ENCODE measurements at regions not wholly inside any gene's neighbourhood (a gene's known extent, or its start where the extent isn't known, plus 50 kb on each side); places are given as distances from the start of the nearest gene placed in this dataset.

DNA sequence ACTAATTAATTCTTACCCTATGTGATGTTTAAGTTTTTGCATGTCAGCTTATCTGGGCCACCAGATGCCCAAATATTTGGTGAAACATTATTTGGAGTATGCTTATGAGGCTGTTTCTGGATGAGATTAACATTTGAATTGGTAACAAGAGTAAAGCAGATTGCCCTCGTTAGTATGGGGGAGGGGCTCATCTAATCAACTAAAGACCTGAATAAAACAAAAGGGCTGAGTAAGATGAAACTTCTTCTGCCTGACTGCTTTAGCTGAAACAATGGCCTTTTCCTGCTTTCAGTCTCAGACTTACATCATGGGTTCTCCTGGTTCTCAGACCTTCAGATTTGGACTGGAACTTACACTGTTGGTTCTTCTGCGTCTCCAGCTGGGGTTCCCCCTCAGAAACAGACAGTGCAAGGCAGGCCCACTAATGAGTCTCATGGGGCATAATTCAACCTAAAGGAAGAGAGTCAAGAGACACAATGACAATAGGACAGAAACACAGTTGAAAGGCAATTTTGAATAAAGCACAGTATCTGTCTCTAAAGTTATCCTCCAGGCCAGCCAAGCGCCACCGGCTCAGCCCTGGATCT, 288.4 kb downstream of the CAAP1 start:
- ATAC-seq (no peak), DNase-seq (no peak)
- no peaks in the 10 kb centered on the region for H3K27me3 Mint-ChIP-seq (ENCODE audit: low read depth)
- H3K4me3 Mint-ChIP-seq, result no peak overlapping the region
- H3K4me1 Mint-ChIP-seq (ENCODE audit: low read depth), result no peaks in the 10 kb centered on the region
- H3K36me3 Mint-ChIP-seq (ENCODE audit: insufficient read depth), result no peaks in the 10 kb centered on the region
- H3K9me3 Mint-ChIP-seq, result peaks cover 3% of the 10 kb centered on the region

DNA sequence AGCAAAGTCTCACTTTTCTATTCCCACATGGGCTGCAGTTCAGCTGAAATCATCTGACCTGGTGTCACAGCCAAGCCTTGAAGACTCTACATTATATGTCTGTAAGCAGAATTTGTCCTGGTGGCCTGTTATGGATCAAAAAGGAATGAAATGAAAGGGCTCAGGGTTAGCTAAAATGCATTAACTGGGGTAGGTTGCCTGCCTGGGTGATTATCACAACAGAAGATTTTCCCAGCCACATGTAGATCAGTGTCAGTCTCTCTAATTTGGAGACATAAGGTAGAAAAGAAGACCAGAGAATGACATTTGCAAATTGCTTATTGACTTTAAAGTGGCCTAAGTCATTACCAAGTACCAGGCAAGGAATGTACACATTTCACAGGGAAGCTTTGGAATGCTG, 289.0 kb downstream of the CAAP1 start:
- Mint-ChIP-seq H3K36me3 (ENCODE audit: insufficient read depth) (no peaks in the 10 kb centered on the region), H3K4me3 (no peak overlapping the region), H3K27me3 (ENCODE audit: low read depth) (no peaks in the 10 kb centered on the region), H3K4me1 (ENCODE audit: low read depth) (no peaks in the 10 kb centered on the region), H3K9me3 (peaks cover 3% of the 10 kb centered on the region)
- DNase-seq (no peak), ATAC-seq (no peak)

DNA sequence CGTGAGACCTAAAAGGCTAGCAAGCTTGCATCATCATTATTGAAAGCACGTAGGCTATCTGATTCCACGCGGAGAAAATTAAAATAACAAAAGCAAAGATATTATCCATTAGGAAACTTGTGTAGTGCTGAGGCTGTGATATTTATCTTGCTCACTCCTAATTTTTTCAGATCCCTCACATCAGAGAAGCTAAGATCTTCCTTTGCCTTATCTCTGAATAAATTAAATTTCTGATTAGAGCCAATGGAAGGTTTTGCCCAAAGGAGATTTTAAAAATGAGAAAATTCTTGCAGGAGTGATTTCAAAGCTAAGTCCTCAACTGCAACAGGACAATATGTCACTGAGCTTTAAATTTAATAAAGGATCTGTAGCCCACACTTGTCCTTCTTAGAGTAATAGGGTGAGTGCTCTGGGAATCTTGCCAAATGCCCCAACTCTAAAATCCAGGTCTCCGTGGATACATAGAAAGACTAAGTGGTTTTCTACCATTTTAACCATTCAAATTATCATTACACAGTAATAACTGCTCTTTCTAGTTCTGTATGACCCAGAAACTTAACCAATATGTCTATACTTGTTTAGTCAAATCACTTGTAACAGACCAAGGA, 295.0 kb downstream of the CAAP1 start:
- no peak for ATAC-seq
- H3K27me3 Mint-ChIP-seq (ENCODE audit: low read depth), result no peaks in the 10 kb centered on the region

DNA sequence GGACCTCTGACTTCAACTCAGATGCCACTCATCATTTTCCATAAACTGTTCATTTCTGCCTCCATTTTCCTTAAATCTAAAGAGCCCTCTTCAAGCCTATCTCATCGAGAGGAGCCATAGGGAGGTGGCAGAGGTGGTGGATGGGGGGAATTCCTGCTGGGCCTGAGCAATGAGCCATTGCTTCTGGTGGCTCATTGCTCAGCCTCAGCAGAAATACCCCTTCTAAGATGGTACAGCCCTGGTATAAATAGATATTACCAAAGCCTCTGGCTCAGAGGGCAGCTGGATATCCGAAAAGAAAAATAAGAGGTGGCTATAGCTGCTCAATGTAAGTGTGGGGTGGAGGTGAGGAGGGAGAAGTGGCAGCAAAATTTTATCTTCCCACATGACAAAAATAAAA, 313.5 kb downstream of the CAAP1 start:
- peaks cover 4% of the 10 kb centered on the region for H3K9me3 Mint-ChIP-seq
- H3K4me1 Mint-ChIP-seq (ENCODE audit: low read depth), result no peaks in the 10 kb centered on the region
- no peak overlapping the region for H3K4me3 Mint-ChIP-seq
- DNase-seq (no peak), ATAC-seq (no peak)
- H3K27me3 Mint-ChIP-seq (ENCODE audit: low read depth), result no peaks in the 10 kb centered on the region
- H3K36me3 Mint-ChIP-seq (ENCODE audit: insufficient read depth), result no peaks in the 10 kb centered on the region

More for the DNA sequence above, 295.0 kb downstream of the CAAP1 start:
- Mint-ChIP-seq H3K9me3 (peaks cover 21% of the 10 kb centered on the region), H3K4me1 (ENCODE audit: low read depth) (no peaks in the 10 kb centered on the region), H3K4me3 (no peak overlapping the region), H3K36me3 (ENCODE audit: insufficient read depth) (no peaks in the 10 kb centered on the region)
- no peak for DNase-seq

DNA sequence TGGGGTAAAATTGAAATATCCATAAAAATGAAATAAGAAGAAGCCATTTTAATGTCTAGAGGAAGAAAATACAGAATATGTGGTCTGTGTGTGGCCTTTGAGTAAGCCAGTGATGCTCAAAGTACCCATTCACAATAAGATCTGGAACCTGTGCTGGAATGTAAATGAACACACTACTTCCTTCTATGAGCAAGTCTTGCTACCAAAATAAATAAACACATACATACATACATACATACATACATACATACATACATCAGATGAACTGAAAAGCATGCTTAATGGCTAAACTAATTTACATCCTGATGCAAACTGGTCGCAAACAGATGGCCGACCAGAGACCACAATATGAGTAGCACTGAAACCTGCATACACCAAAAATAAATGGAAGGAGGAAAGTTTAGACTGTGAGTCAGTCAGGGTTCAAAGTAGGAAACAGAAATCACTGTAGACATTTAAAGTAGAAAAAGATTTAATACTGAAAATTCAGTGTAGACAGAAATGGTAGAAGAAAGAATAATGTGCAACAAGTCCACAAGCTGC, 317.6 kb downstream of the CAAP1 start:
- DNase-seq (no peak), ATAC-seq (no peak)
- H3K36me3 Mint-ChIP-seq (ENCODE audit: insufficient read depth), result no peaks in the 10 kb centered on the region
- H3K4me1 Mint-ChIP-seq (ENCODE audit: low read depth), result no peaks in the 10 kb centered on the region
- no peaks in the 10 kb centered on the region for H3K9me3 Mint-ChIP-seq
- H3K4me3 Mint-ChIP-seq, result no peak overlapping the region
- no peaks in the 10 kb centered on the region for H3K27me3 Mint-ChIP-seq (ENCODE audit: low read depth)

DNA sequence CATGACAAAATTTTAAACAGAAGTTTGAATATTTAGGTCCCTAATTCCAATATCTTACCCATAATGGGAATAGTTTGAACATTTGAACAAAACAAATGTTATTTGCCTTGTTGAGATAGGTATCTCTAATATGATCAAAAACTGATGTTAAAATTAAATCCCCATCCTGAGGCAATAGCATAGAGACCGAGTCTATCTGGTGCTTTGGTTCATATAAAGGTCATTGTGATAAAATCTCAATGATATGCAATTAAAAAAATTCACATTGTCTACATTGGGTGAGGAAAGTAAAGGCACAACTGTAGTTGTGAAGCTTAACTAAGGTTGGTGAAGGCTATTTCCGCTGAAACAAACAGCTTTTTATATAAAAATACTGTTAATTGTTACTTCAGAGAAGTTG, 318.3 kb downstream of the CAAP1 start:
- no peak overlapping the region for H3K4me3 Mint-ChIP-seq
- no peak for ATAC-seq
- no peaks in the 10 kb centered on the region for H3K9me3 Mint-ChIP-seq
- DNase-seq, result no peak
- H3K36me3 Mint-ChIP-seq (ENCODE audit: insufficient read depth), result no peaks in the 10 kb centered on the region
- H3K27me3 Mint-ChIP-seq (ENCODE audit: low read depth), result no peaks in the 10 kb centered on the region
- H3K4me1 Mint-ChIP-seq (ENCODE audit: low read depth), result no peaks in the 10 kb centered on the region

DNA sequence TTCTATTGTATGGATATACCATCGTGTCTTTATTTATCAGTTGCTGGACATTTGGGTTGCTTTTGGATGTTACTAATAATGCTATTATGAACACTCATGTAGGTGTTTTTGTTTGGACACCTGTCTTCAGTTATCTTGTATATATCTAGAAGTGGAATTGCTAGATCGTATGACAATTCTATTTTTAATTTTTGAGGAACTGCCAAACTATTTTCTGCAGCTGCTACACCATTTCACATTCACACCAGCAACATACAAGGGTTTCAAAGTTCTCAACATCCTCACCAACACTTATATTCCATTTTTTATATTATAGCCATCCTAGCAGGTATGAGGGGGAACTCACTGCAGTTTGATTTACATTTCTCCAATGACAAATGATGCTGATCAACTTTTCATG, 324.6 kb downstream of the CAAP1 start:
- Mint-ChIP-seq H3K9me3 (peaks cover 6% of the 10 kb centered on the region), H3K4me3 (no peak overlapping the region), H3K4me1 (ENCODE audit: low read depth) (no peaks in the 10 kb centered on the region), H3K36me3 (ENCODE audit: insufficient read depth) (no peaks in the 10 kb centered on the region), H3K27me3 (ENCODE audit: low read depth) (no peaks in the 10 kb centered on the region)
- DNase-seq, result no peak
- ATAC-seq, result no peak

DNA sequence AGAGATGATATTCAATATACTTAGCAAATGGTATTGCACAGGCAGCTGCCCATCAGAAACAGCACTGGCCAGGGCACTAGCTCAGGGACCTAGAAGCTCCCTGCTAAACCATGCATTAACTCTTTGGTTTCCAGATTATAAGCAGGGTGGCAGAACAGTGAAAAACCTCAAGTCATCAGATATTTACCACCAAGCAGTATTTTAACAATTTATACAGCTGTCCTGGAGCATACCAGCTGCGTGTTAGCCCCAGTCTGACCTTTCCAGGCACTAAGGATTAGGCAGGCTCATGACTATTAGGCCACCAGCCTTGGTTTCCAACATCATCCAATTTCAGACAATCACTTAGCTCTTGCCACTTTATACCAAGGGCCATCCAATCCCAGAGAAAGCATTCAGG, 326.5 kb downstream of the CAAP1 start:
- no peaks in the 10 kb centered on the region for H3K36me3 Mint-ChIP-seq (ENCODE audit: insufficient read depth)
- DNase-seq, result no peak
- no peaks in the 10 kb centered on the region for H3K27me3 Mint-ChIP-seq (ENCODE audit: low read depth)
- ATAC-seq, result no peak
- peaks cover 10% of the 10 kb centered on the region for H3K9me3 Mint-ChIP-seq
- H3K4me3 Mint-ChIP-seq, result no peak overlapping the region
- H3K4me1 Mint-ChIP-seq (ENCODE audit: low read depth), result no peaks in the 10 kb centered on the region

DNA sequence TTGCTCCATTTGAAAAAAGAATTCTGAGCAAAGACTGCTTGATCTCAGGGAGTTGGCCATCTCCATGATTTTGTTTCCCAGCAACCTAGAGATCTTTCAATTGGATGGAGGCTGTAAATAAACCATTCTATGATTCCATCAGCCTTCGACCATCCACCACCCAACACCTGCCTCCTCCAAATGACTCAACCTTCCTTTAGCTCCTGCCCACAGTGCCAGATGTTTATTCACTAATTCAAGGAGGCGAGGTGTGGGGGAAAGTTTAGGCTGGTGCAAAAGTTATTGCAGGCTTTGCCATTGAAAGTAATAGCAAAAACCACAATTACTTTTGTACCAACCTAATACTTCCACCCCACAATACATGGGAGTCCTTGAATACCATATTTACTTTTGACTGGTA, 327.5 kb downstream of the CAAP1 start:
- no peaks in the 10 kb centered on the region for H3K27me3 Mint-ChIP-seq (ENCODE audit: low read depth)
- H3K4me3 Mint-ChIP-seq, result no peak overlapping the region
- no peak for ATAC-seq
- DNase-seq, result no peak
- no peaks in the 10 kb centered on the region for H3K4me1 Mint-ChIP-seq (ENCODE audit: low read depth)
- no peaks in the 10 kb centered on the region for H3K36me3 Mint-ChIP-seq (ENCODE audit: insufficient read depth)
- H3K9me3 Mint-ChIP-seq, result peaks cover 10% of the 10 kb centered on the region

DNA sequence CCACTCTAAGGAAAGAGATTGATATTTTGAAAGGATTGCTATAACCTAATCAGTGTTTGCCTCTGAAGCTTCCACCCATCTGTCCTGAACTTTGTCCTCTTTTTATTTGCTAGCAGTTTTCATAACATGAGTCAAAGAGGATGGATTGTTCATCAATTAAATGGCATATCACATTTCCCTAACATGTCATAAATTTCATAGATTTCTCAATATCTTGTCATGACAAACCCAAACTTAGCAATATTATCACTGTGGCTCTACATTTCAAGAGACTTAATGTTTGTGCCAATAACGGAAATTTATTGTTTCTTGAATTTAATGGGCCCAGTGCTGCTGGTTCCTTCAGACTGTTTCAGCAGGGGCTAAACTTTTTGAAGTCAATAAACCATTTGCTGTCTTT, 330.3 kb downstream of the CAAP1 start:
- Mint-ChIP-seq H3K27me3 (ENCODE audit: low read depth) (no peaks in the 10 kb centered on the region), H3K36me3 (ENCODE audit: insufficient read depth) (no peaks in the 10 kb centered on the region), H3K4me1 (ENCODE audit: low read depth) (no peaks in the 10 kb centered on the region), H3K9me3 (peaks cover 15% of the 10 kb centered on the region), H3K4me3 (no peak overlapping the region)
- no peak for DNase-seq
- no peak for ATAC-seq

DNA sequence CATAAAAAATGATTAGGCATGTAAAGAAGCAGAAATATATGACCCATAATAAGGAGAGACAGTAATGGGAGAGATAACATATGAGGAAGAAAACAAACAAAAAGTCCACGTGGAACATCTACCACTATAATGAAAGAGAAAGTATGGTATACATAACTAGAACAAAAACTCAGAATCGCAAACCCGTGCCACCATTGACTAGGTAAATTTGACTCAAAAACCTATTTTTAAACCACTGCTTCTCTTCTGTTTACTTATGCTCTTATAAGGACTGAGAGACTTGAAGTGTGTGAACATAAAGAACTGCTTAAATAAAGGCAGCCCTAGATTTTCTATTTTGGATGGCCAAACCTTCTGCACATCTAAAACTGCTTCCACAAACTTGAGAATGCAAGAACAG, 330.7 kb downstream of the CAAP1 start:
- H3K36me3 Mint-ChIP-seq (ENCODE audit: insufficient read depth), result no peaks in the 10 kb centered on the region
- no peaks in the 10 kb centered on the region for H3K27me3 Mint-ChIP-seq (ENCODE audit: low read depth)

DNA sequence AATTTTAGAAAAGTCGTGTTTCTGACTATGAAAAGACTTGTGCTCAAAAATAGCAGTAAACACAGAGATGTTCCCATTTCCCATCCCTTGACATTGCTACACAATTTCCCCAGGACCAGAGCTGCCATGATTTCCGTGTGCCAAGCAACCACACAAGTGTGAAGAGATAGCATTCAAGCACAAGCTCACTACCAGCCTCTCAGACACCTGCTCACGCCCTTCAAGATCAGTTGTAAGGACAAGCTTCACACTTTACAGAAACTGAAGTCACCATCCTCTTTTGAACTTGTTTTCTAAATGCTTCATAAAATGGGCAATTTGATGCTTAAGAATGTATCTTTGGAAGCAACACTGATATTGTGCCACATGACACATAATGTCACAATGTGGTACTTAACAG, 333.1 kb downstream of the CAAP1 start:
- ATAC-seq, result no peak
- peaks cover 22% of the 10 kb centered on the region for H3K9me3 Mint-ChIP-seq
- no peaks in the 10 kb centered on the region for H3K36me3 Mint-ChIP-seq (ENCODE audit: insufficient read depth)
- no peak for DNase-seq
- H3K4me1 Mint-ChIP-seq (ENCODE audit: low read depth), result no peaks in the 10 kb centered on the region
- H3K27me3 Mint-ChIP-seq (ENCODE audit: low read depth), result no peaks in the 10 kb centered on the region
- H3K4me3 Mint-ChIP-seq, result no peak overlapping the region

More for the DNA sequence above, 330.7 kb downstream of the CAAP1 start:
- Mint-ChIP-seq H3K4me3 (no peak overlapping the region), H3K9me3 (peaks cover 16% of the 10 kb centered on the region), H3K4me1 (ENCODE audit: low read depth) (no peaks in the 10 kb centered on the region)
- ATAC-seq (no peak), DNase-seq (no peak)

DNA sequence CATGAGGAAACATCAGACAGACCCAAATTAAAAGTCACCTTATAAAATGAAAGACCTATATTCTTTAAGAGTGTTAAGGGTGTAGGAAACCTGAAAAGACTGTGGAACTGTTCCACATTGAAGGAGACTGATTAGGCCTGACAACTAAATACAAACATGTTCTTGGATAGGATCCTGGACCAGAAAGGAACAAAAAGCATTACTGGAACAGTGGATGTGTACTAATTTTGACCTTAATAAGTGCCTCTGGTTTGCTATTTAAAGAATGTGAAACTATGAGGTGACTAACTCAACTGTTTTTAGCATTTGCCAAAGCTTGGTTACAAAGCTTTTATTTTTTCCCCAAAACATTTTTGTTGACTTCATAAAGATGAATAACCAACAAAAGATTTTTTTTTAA, 340.6 kb downstream of the CAAP1 start:
- ATAC-seq (no peak), DNase-seq (no peak)
- Mint-ChIP-seq H3K4me1 (ENCODE audit: low read depth) (no peaks in the 10 kb centered on the region), H3K27me3 (ENCODE audit: low read depth) (no peaks in the 10 kb centered on the region), H3K4me3 (no peak overlapping the region), H3K9me3 (peaks cover 23% of the 10 kb centered on the region), H3K36me3 (ENCODE audit: insufficient read depth) (no peaks in the 10 kb centered on the region)

DNA sequence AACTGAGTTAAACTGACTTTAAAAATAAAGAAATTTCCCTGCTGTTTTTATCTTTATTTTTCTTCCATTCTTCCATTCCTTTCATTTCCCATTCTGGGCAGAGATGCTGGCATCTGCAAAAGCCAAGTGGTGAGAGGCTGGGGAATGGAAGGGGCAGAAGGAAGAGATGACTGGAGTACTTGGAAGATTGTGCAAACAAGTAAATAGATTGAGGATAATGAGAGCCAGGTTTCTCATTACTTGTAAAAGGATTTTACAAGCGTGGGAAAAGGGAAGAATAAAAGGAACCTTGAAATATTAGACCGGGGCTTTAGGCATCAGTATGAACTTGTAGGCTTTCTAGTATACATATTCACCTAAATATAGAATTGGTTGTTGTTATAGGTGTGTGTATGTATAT, 341.2 kb downstream of the CAAP1 start:
- H3K36me3 Mint-ChIP-seq (ENCODE audit: insufficient read depth), result no peaks in the 10 kb centered on the region
- no peak overlapping the region for H3K4me3 Mint-ChIP-seq
- H3K9me3 Mint-ChIP-seq, result peaks cover 24% of the 10 kb centered on the region
- no peak for DNase-seq
- no peaks in the 10 kb centered on the region for H3K27me3 Mint-ChIP-seq (ENCODE audit: low read depth)
- H3K4me1 Mint-ChIP-seq (ENCODE audit: low read depth), result no peaks in the 10 kb centered on the region
- no peak for ATAC-seq

DNA sequence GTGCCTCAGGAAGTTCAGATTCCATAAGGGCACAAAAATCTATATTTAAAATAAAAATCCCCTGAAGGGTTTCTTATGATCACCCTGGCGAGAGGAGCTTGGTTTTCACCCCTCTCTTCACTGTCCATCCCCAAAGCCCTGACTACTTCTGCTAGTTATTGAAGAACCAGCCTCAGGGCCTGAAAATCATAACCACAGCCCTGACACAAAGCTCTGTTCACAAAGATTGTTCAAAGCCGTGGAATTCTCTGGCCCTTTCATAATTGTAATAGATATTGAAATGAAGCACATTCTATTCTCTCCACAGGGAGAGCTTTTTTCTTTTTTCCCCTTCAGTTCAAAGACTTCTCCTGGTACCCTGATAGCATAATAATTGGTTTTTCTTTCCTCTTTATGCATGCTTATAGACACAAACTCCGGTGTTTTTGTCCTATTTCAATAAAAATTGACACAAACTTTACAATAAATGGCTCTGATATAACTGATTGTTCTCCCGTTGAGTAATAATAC, 343.8 kb downstream of the CAAP1 start:
- H3K4me1 Mint-ChIP-seq (ENCODE audit: low read depth), result no peaks in the 10 kb centered on the region
- H3K4me3 Mint-ChIP-seq, result no peak overlapping the region
- ATAC-seq (no peak), DNase-seq (no peak)
- no peaks in the 10 kb centered on the region for H3K36me3 Mint-ChIP-seq (ENCODE audit: insufficient read depth)
- H3K9me3 Mint-ChIP-seq, result peaks cover 21% of the 10 kb centered on the region
- H3K27me3 Mint-ChIP-seq (ENCODE audit: low read depth), result no peaks in the 10 kb centered on the region

Data from activated T-cell treated with anti-CD3 and anti-CD28 coated beads, Interleukin-2, amount 50 U/mL, for 4 hours (primary cell).